ENCODE measurements at regions not wholly inside any gene's neighbourhood (a gene's known extent, or its start where the extent isn't known, plus 50 kb on each side); places are given as distances from the start of the nearest gene placed in this dataset.

- no peak for DNase-seq
- Histone ChIP-seq H3K27me3 (no peaks in the 10 kb centered on the region), H3K9ac (ENCODE audit: low read depth in 2 of 2, low read length in 2 of 2) (no peak overlapping the region), H3K4me1 (no peaks in the 10 kb centered on the region), H3K9me3 (no peaks in the 10 kb centered on the region), H3K27ac (no peak overlapping the region), H3K36me3 (no peaks in the 10 kb centered on the region), H3K4me3 (no peak overlapping the region)
- TF ChIP-seq CTCF (IDR thresholded peaks at IDR 0.05): no peak
- intact Hi-C loops (cut with DNase I): no loop called here
Measured at GRCh38 chr4:152132776-152133175, 372.0 kb upstream of the GATB start.

- no peaks in the 10 kb centered on the region for H3K9me3 ChIP-seq
- no peak overlapping the region for H3K4me3 ChIP-seq
- no peaks in the 10 kb centered on the region for H3K36me3 ChIP-seq
- H3K27me3 ChIP-seq: no peaks in the 10 kb centered on the region
- no peak overlapping the region for H3K27ac ChIP-seq
- no peaks in the 10 kb centered on the region for H3K4me1 ChIP-seq
- no peak for TF ChIP-seq CTCF (IDR thresholded peaks at IDR 0.05)
- intact Hi-C loops (cut with DNase I): no loop called here
- H3K9ac ChIP-seq (ENCODE audit: low read depth in 2 of 2, low read length in 2 of 2): no peak overlapping the region
- DNase-seq: no peak
Measured at GRCh38 chr4:152128356-152128755, 367.5 kb upstream of the GATB start.

- Histone ChIP-seq H3K9ac (ENCODE audit: low read depth in 2 of 2, low read length in 2 of 2) (no peak overlapping the region), H3K27me3 (no peaks in the 10 kb centered on the region), H3K36me3 (no peaks in the 10 kb centered on the region), H3K27ac (no peak overlapping the region), H3K9me3 (no peaks in the 10 kb centered on the region), H3K4me3 (no peak overlapping the region), H3K4me1 (no peaks in the 10 kb centered on the region)
- TF ChIP-seq CTCF (IDR thresholded peaks at IDR 0.05): no peak
- intact Hi-C loops (cut with DNase I): no loop called here
- DNase-seq: no peak
Measured at GRCh38 chr4:152126238-152126637, 365.4 kb upstream of the GATB start.

- no peaks in the 10 kb centered on the region for H3K27me3 ChIP-seq
- no peaks in the 10 kb centered on the region for H3K36me3 ChIP-seq
- H3K4me3 ChIP-seq: no peak overlapping the region
- H3K27ac ChIP-seq: no peak overlapping the region
- no peaks in the 10 kb centered on the region for H3K4me1 ChIP-seq
- intact Hi-C loops (cut with DNase I): no loop called here
- DNase-seq: no peak
- no peaks in the 10 kb centered on the region for H3K9me3 ChIP-seq
- H3K9ac ChIP-seq (ENCODE audit: low read depth in 2 of 2, low read length in 2 of 2): no peak overlapping the region
- TF ChIP-seq CTCF (IDR thresholded peaks at IDR 0.05): no peak
Measured at GRCh38 chr4:152118819-152119553, 358.2 kb upstream of the GATB start.

GRCh38 chr4:152117933-152118507 lies 357.2 kb upstream of the GATB start:
- Histone ChIP-seq H3K4me3 (no peak overlapping the region), H3K27me3 (no peaks in the 10 kb centered on the region), H3K36me3 (no peaks in the 10 kb centered on the region), H3K9me3 (no peaks in the 10 kb centered on the region), H3K27ac (no peak overlapping the region), H3K9ac (ENCODE audit: low read depth in 2 of 2, low read length in 2 of 2) (no peak overlapping the region), H3K4me1 (no peaks in the 10 kb centered on the region)
- no peak for DNase-seq
- TF ChIP-seq CTCF (IDR thresholded peaks at IDR 0.05): no peak
- intact Hi-C loops (cut with DNase I): no loop called here
